Neural cell (in vitro differentiated cells): ENCODE measurements at regions not wholly inside any gene's neighbourhood (a gene's known extent, or its start where the extent isn't known, plus 50 kb on each side); places are given as distances from the start of the nearest gene placed in this dataset.

Experiments
- H2AFZ ChIP-seq: fragments of 200-600, 300-800 bp; sonication (generic), shearing (Covaris generic); 2 replicates; pipeline ENCODE4 v1.6.0; 2014; ENCODE audit warnings: low read depth, mild to moderate bottlenecking, antibody characterized with exemption, low read length, moderate library complexity
- H3F3A ChIP-seq: fragments of 200-600 bp; shearing (Covaris generic); 2 replicates; pipeline ENCODE4 v1.6.1; 2016; ENCODE audit warnings: mild to moderate bottlenecking, moderate library complexity, mixed read lengths, antibody characterized with exemption, low read length; ENCODE audit not compliant: insufficient read depth, poor library complexity, severe bottlenecking
- H3K27ac ChIP-seq: fragments of 200-600, 300-800 bp; sonication (generic), shearing (Covaris generic); 2 replicates; pipeline ENCODE4 v1.5.1; 2014; ENCODE audit warnings: mild to moderate bottlenecking, low read length, moderate library complexity
- H3K27me3 ChIP-seq: fragments of 300-800, 200-600 bp; sonication (generic), shearing (Covaris generic); 2 replicates; pipeline ENCODE4 v1.6.0; 2014; ENCODE audit warnings: mild to moderate bottlenecking, low read depth, low read length, moderate library complexity; ENCODE audit not compliant: insufficient read depth
- H3K36me3 ChIP-seq: fragments of 300-800, 200-600 bp; sonication (generic), shearing (Covaris generic); 2 replicates; pipeline ENCODE4 v1.5.1; 2014; ENCODE audit warnings: mild to moderate bottlenecking, antibody characterized with exemption, low read length, moderate library complexity; ENCODE audit not compliant: insufficient read depth
- H3K4me2 ChIP-seq: fragments of 300-800, 200-600 bp; sonication (generic), shearing (Covaris generic); 2 replicates; pipeline ENCODE4 v1.6.0; 2014; ENCODE audit warnings: mild to moderate bottlenecking, low read length
- H3K4me3 ChIP-seq: fragments of 300-800, 200-600 bp; sonication (generic), shearing (Covaris generic); 2 replicates; pipeline ENCODE4 v1.5.1; 2014; ENCODE audit warnings: mild to moderate bottlenecking, low read length, moderate library complexity
- H3K79me2 ChIP-seq: fragments of 200-600 bp; shearing (Covaris generic); replicated peaks from 2 replicates; pipeline ENCODE4 v1.6.0; 2014; ENCODE audit warnings: mild to moderate bottlenecking, low read length, moderate library complexity; ENCODE audit not compliant: insufficient read depth
- H3K9ac ChIP-seq: fragments of 300-800, 200-600 bp; sonication (generic), shearing (Covaris generic); 2 replicates; pipeline ENCODE4 v1.6.1; 2016; ENCODE audit warnings: mild to moderate bottlenecking, low read length, mixed read lengths
- H3K9me2 ChIP-seq: fragments of 200-600 bp; shearing (Covaris generic); 2 replicates; pipeline ENCODE4 v1.6.1; 2016; ENCODE audit warnings: mild to moderate bottlenecking, low read length, mixed read lengths; ENCODE audit not compliant: insufficient read depth
- H3K9me3 ChIP-seq: fragments of 200-600, 300-800 bp; sonication (generic), shearing (Covaris generic); 2 replicates; pipeline ENCODE4 v1.6.1; 2016; ENCODE audit warnings: mild to moderate bottlenecking, mixed run types, low read length, moderate library complexity, mixed read lengths
- H4K20me1 ChIP-seq: fragments of 200-600 bp; shearing (Covaris generic); 2 replicates; pipeline ENCODE4 v1.6.1; 2016; ENCODE audit warnings: mild to moderate bottlenecking, mixed run types; ENCODE audit not compliant: insufficient read depth
- EP300 ChIP-seq: fragments of 450-650 bp; conservative IDR thresholded peaks from 2 replicates; pipeline ENCODE4 v1.6.1; 2014; ENCODE audit warnings: antibody characterized with exemption, mild to moderate bottlenecking, moderate library complexity; ENCODE audit not compliant: poor library complexity, severe bottlenecking
- EZH2 ChIP-seq: fragments of 200-600, 300-800 bp; shearing (Covaris generic), sonication (generic); IDR thresholded peaks from 2 replicates; pipeline ENCODE4 v1.6.1; 2014; ENCODE audit warnings: antibody characterized with exemption, low read length, borderline replicate concordance, mild to moderate bottlenecking; ENCODE audit not compliant: insufficient read depth, poor library complexity, severe bottlenecking
- MXI1 ChIP-seq: fragments of 450-650 bp; conservative IDR thresholded peaks from 2 replicates; pipeline ENCODE4 v1.6.1; 2014; ENCODE audit warnings: antibody characterized with exemption, mild to moderate bottlenecking; ENCODE audit not compliant: poor library complexity, severe bottlenecking
- POLR2AphosphoS5 ChIP-seq: IDR thresholded peaks from 2 replicates; pipeline ENCODE4 v1.6.1; 2012
- RAD21 ChIP-seq: fragments of 450-650 bp; conservative IDR thresholded peaks from 2 replicates; pipeline ENCODE4 v1.6.1; 2014; ENCODE audit warnings: antibody characterized with exemption, mild to moderate bottlenecking, moderate library complexity
- SMC3 ChIP-seq: fragments of 450-650 bp; conservative IDR thresholded peaks from 2 replicates; pipeline ENCODE4 v1.6.1; 2014; ENCODE audit warnings: antibody characterized with exemption, mild to moderate bottlenecking, moderate library complexity; ENCODE audit not compliant: poor library complexity
- TAF1 ChIP-seq: IDR thresholded peaks from 2 replicates; pipeline ENCODE4 v1.6.1; 2012; ENCODE audit warnings: low read depth
- TF ChIP-seq, protein P1 (sequence below): IDR thresholded peaks from 2 replicates; pipeline ENCODE4 v1.6.1; 2012; ENCODE audit warnings: borderline replicate concordance
- TF ChIP-seq, protein P2 (sequence below): fragments of 450-650 bp; IDR thresholded peaks from 2 replicates; pipeline ENCODE4 v1.5.1; 2014; ENCODE audit warnings: antibody characterized with exemption, mild to moderate bottlenecking, moderate library complexity; ENCODE audit not compliant: poor library complexity, severe bottlenecking

DNA sequence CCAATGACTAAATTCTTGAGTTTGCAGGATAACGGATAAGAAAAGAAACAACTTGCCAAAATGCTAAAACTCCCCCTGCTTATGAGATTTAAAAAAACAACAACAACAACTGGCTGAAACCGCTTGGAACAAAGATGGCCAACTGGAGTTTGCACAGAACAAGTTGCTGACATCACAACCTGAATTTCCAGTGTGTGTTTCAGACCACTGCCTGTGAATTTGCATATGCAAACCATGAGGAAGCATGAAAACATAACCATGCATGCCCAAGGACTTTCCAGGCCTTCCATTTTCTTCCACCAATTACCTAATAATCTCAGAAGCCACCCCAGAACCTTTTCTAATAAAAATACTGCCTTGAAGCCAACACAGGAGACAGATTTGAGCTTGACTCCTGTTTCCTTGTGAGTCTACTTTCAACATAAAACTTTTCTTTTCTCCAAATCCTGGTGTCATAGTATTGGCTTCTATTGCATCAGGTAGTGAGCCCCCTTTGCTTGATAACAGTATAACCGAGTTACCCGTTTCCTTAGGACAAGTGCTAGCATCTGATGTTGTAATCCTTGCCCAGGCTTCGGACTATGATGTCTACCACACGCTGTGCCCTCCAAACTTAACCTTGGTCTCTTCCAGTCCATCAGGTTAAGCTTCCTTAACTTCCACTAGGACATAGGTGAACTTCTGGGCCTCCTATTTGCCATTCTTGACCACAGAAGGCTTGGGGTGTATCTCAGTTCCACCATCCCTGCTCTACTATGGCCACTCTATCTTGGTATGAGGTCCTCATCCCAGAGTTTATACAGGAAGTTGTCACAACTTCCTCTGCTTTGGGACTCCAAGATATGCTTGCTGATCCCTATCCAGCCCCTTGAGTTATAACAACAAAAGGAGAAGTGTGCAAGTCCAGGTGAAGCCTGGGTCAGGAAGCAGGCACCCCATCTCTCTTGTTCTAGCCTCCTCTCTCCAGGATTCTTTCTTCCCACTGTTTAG lies 385.5 kb upstream of the INTU start:
- Histone ChIP-seq H2AFZ (no peak overlapping the region), H3K9ac (no peak overlapping the region), H4K20me1 (no peaks in the 10 kb centered on the region), H3K36me3 (no peaks in the 10 kb centered on the region), H3K79me2 (no peaks in the 10 kb centered on the region), H3K27ac (no peak overlapping the region), H3K27me3 (no peaks in the 10 kb centered on the region), H3K4me2 (no peak overlapping the region), H3F3A (no peaks in the 10 kb centered on the region), H3K9me3 (no peaks in the 10 kb centered on the region), H3K4me3 (no peak overlapping the region), H3K9me2 (no peaks in the 10 kb centered on the region)
- TF ChIP-seq TAF1 (no peak), EZH2 (no peak), POLR2AphosphoS5 (no peak), MXI1 (no peak), RAD21 (no peak), EP300 (no peak), SMC3 (no peak)
- TF ChIP-seq, protein P1, sequence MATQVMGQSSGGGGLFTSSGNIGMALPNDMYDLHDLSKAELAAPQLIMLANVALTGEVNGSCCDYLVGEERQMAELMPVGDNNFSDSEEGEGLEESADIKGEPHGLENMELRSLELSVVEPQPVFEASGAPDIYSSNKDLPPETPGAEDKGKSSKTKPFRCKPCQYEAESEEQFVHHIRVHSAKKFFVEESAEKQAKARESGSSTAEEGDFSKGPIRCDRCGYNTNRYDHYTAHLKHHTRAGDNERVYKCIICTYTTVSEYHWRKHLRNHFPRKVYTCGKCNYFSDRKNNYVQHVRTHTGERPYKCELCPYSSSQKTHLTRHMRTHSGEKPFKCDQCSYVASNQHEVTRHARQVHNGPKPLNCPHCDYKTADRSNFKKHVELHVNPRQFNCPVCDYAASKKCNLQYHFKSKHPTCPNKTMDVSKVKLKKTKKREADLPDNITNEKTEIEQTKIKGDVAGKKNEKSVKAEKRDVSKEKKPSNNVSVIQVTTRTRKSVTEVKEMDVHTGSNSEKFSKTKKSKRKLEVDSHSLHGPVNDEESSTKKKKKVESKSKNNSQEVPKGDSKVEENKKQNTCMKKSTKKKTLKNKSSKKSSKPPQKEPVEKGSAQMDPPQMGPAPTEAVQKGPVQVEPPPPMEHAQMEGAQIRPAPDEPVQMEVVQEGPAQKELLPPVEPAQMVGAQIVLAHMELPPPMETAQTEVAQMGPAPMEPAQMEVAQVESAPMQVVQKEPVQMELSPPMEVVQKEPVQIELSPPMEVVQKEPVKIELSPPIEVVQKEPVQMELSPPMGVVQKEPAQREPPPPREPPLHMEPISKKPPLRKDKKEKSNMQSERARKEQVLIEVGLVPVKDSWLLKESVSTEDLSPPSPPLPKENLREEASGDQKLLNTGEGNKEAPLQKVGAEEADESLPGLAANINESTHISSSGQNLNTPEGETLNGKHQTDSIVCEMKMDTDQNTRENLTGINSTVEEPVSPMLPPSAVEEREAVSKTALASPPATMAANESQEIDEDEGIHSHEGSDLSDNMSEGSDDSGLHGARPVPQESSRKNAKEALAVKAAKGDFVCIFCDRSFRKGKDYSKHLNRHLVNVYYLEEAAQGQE, result no peak
- TF ChIP-seq, protein P2, sequence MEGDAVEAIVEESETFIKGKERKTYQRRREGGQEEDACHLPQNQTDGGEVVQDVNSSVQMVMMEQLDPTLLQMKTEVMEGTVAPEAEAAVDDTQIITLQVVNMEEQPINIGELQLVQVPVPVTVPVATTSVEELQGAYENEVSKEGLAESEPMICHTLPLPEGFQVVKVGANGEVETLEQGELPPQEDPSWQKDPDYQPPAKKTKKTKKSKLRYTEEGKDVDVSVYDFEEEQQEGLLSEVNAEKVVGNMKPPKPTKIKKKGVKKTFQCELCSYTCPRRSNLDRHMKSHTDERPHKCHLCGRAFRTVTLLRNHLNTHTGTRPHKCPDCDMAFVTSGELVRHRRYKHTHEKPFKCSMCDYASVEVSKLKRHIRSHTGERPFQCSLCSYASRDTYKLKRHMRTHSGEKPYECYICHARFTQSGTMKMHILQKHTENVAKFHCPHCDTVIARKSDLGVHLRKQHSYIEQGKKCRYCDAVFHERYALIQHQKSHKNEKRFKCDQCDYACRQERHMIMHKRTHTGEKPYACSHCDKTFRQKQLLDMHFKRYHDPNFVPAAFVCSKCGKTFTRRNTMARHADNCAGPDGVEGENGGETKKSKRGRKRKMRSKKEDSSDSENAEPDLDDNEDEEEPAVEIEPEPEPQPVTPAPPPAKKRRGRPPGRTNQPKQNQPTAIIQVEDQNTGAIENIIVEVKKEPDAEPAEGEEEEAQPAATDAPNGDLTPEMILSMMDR, result no peak

DNA sequence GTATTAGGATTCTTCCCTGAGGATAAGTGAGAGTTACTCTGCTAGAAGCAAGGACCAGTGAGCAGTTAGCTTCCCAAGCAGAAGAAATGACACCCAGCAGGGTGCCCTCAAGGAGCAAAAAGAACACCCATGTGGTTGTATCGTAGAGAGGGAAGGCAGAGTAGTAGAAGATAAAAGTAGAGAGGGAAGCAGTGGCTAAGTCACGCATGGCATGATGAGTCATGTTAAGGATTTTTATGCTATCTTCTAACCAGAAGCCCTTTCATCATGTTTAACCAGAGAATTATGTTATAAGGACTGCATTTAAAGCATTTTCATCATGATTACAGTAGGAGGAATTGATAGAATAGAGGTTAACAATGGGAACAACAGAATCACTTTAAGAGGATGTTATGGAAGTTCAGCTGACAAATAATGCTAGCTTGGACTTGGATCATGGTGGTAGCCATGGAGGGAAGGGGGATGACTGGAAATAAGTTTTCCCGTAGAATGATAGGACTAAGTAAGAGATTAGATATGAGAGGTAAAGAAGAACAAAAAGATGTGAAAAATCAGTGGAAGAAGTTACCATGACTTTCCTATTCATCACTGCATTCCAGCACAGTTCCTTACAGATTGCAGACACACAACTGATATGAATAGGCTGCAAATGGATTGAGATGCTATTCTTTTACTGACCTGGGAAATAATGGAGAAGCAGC lies 383.5 kb upstream of the INTU start:
- Histone ChIP-seq H4K20me1 (no peaks in the 10 kb centered on the region), H3K27ac (no peak overlapping the region), H3K9me3 (no peaks in the 10 kb centered on the region), H3K4me2 (no peak overlapping the region), H3K36me3 (no peaks in the 10 kb centered on the region), H3K4me3 (no peak overlapping the region), H3K27me3 (no peaks in the 10 kb centered on the region), H3K79me2 (no peaks in the 10 kb centered on the region), H3K9me2 (no peaks in the 10 kb centered on the region), H2AFZ (no peak overlapping the region), H3K9ac (no peak overlapping the region), H3F3A (no peaks in the 10 kb centered on the region)
- TF ChIP-seq EZH2, result no peak
